Stimulated activated CD4-positive, alpha-beta T cell treated with anti-CD3 and anti-CD28 coated beads, Interleukin-2, amount 100 ng/mL, for 4 hours (primary cell): ENCODE measurements at regions not wholly inside any gene's neighbourhood (a gene's known extent, or its start where the extent isn't known, plus 50 kb on each side); places are given as distances from the start of the nearest gene placed in this dataset.

Experiments used
- DNase-seq: peaks from one replicate; pipeline ENCODE4 v3.0.0-alpha.2; 2020; ENCODE audit warnings: low read depth

DNA sequence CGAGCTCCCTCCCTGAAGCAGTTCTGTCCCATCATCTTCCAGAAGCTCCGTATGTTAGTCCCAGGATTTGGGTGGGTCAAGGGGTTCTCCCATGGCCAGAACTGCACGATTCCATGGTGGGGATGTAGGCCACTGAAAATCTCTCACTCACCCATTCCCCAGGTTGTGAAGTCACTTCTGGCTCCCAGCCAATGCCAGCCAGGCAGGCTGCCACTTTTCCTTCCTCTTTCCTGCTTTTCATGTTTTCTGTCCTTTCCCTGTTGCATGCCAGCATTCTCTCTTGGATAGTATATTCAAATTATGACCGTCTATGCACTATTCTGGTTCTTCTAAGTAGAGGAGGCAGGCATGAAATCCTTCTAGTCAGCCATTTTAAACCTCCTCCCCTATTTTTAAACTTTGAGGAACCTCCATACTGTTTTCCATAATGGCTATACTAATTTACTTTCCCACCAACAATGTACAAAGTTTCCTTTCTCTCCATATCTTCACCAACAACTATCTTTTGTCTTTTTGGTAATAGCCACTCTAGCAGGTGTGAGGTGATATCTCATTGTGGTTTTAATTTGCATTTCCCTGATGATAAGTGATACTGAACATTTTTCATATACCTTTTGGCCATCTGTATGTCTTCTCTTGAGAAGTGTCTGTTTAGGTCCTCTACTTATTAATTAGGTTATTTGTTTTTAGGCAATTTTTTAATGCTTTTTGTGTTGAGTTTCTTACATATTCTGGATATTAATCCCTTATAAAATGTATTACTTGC, 182.1 kb upstream of the TET2 start:
- DNase-seq: no peak

DNA sequence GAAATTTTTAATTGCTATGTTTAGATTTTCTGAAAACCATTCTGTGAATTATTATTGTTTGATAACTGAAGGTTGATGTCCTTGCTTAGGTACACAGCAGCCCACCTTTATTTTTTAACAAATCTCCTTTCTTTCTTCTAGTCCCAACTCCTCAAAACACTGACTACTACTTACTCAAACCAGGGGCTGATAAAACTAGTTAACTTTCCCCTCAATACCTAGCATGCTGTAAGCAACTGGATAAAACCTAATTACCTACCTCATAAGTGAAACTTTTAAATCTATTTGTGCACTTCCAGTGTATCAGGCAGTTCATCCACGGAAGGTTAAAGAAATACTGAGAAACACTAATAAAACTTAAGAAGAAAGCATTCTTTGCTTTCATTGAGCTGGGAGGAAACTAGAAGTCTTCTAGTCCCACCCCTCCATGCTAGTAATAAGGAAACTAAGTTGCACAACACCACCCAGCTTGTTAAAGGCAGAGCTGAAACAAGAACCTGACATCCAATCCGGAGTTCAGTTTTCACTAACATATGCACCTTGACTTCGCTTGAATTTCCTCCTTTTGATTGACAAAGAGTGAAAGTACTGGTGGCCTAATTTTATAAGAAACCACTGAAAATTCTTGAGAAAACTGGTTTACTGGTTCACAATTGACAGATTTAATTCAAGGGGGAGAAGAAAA, 180.2 kb upstream of the TET2 start:
- DNase-seq: no peak

DNA sequence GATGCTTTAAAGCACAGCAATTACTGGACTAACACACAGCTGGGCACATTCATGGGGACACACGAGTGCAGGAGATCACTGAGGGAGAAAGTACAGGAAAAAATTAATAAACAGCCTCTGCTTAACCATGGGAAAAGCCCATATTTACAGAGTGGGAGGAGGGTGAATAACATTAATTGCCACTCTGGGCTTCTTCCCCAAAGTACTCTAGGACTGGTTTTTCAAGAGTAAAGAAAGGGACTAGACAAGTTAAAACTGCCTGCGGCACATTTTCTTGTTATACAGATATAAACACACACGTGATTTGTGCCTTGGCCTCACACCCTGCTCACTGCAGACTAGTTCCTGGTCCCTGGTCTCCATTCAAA, 179.7 kb upstream of the TET2 start:
- DNase-seq: no peak

DNA sequence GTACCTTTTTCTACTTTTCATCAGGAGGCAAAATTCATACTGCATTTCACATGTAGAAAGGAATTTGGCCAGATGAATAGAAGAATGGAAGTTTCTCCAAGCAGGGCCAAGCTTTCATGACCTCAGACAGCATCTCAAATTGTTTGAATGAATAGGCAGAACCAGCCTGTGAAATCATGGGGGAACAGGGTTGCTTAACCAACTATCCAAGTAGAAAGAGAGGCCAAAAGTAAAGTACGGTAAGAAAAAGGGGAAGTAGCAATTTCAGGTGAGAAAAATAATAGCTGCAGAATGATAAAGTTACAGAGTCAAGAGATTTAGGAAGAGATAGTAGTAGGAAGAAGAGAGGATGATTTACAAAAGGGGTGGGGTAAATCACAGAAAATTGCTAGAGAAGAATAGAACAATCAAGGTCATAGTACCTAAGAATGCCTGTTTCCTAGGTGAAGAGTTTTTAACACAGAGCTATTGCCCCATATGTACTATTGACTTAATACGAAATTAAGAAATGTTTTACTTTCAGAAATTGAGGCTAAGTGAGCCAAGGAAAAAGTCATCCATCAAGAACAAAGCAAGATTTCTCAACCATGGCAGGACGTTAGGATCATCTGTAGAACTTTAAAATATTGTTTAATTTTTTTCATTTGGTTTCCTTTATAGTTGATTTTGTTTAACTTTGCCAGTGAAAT, 177.1 kb upstream of the TET2 start:
- no peak for DNase-seq

DNA sequence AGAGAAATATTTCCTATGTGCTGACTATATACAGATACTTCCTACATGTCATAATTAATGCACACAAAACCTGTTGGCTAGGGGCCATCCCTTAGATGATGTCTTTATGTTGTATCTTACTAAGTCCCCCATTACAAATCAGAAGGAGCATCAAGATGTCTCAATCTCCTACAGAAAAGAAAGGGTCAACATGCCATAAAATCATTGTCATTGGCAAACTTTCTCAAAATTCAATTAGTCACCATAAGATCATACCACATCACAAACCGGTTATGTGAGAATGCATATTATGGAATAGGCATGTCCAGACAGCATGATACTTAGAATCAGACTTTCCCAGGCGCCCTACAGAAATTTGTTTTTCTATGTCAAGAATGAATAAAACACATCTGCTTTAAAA, 175.2 kb upstream of the TET2 start:
- DNase-seq: no peak

DNA sequence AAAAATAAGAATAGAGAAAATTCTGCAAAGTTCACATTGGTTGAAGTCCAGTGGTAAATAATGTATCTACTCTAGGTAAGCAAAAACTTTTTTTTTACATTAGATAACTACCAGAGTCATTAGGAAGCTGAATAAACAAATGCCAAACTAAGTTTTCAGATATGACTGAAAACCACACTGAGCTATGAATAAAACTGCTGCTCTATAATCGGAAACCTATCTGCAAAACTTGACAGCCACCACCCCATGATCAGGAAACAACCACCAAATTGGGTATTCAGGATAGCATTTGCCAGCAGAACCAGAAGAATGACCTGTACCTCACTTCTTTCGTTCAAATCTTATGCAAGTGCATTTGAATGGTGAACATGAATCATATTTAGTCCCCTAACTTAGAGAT, 173.0 kb upstream of the TET2 start:
- DNase-seq: no peak

DNA sequence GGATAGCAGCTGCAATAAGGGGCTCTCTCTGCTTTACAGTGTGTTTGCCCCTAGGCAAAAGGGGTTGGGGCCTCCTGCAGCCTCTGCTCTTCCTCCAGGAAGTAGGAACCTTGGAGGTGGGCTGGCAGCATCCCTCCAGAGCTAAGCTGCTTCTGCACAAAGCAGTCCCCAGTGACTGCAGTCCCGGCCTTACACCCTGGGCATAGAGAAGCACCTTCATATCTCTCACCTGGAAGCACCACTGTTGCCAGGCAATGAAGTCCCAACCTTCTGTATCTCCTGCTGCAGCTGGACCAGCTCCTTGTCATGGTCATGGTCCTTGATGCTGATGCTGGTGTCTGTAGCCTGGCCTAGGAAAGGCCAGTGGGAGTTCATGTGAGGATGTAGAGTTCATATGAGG, 171.1 kb upstream of the TET2 start:
- DNase-seq: no peak

DNA sequence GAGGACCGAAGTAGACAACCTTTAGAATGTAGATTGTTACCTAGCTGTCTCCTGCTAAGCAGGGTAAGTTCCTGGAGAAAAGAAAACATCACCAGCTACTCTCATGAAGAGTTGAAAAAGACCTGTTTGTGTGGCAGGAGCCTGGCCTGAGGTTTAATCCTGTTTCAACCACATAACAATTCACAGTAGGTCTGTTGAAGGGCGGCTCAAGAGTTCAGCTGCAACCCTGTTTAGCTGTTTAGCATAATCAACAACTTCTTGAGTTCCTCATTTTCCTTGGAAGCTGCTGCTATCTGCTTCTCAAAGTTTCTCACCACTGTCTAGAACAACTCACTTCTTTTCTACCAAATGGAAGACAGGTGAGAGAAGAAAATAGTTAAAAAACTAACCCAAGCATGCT, 170.4 kb upstream of the TET2 start:
- DNase-seq: no peak

DNA sequence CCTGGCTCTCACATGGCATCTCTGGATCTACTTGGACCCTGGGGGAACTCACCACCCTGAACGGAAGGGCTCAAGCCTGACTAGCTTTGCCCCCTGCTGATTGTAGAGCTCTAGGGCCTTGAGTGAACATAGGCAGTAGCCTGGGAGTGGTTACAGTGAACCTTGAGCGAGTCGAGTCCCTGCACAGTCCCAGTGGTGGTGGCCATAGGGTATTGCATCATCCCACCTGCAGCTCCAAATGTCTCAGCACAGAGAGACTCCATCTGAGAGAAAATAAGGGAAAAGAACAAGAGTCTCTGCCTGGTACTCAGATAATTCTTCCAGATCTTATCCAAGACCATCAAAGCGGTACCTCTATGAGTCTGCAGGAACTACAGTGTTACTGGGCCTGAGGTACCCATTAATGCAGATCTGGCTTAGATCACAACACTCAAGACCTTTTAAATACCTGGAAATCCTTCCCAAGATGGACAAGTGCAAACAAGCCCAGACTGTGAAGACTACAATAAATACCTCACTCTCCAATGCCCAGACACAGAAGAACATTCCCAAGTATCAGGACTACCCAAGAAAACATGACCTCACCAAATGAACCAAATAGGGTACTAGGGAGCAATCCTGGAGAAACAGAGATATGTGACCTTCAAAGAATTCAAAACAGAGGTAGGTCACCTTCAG, 167.5 kb upstream of the TET2 start:
- no peak for DNase-seq

DNA sequence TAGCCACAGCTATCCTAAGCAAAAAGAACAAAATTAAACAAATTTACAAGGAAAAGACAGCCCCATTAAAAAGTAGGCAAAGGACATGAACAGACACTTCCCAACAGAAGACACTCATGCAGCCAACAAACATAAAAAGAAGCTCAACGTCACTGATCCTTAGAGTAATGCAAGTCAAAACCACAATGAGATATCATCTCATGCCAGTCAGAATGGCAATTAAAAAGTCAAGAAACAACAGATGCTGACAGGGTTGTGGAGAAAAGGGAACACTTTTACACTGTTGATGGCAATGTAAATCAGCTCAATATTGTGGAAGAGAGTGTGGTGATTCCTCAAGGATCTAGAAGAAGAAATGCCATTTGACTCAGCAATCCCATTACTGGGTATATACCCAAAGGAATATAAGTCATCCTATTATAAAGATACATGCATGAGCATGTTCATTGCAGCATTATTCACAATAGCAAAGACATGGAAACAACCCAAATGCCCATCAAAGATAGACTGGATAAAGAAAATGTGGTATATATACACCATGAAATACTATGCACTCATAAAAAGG, 163.0 kb upstream of the TET2 start:
- no peak for DNase-seq

DNA sequence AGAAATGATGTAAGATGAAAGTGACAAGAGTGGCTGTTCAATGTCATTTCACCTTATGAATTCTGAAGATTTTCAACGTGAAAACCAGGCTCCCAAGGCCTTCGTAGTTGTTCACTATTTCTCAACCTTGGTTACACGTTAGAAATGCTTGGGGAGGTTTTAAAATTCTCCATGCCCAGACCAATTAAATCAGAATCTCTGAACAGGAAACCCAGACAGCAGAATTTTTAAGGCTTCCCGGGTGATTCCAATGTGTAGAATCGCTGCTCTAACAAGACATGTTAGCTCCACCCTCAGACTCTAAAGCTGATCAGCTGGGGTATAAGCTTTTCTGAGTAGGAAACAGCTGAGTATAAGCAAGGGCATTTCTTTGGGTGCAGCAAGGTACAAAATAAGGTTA, 160.4 kb upstream of the TET2 start:
- DNase-seq: no peak

DNA sequence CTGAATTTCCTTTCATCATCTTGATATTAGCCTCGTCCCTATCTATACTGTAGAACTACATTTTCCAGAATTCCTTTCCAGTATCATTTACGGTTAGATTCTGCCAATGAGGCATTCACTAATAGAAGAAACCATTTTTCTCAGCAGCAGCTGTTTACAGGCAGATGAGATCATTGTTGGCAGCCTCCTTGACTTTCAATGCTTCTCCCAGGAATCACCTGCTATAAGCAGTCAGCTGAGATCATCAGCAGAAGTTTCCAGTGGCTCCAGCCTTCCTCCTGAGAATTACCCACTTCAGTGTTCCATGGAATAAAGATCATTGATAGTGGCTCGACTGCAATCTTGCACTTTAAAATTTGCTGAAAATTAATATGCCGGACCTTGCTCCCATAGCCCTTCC, 157.3 kb upstream of the TET2 start:
- no peak for DNase-seq

DNA sequence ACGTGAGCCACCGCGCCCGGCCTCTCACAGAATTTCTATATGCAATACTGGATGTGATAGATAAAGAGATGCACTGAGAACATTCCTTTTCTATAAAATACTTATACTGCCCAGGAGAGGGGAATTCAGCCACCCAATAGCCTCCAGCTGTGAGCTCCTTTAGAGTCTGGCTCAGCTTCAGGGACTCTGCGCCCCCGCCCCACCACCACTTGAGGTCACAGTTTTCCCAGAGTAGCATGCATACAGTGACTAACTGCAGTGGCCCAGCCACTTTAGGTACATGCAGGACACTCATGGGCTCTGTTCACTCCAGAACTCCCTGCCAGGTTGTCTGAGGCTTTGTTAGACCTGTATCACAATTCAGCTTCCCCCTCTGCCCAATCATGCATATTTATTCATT, 144.4 kb upstream of the TET2 start:
- no peak for DNase-seq

DNA sequence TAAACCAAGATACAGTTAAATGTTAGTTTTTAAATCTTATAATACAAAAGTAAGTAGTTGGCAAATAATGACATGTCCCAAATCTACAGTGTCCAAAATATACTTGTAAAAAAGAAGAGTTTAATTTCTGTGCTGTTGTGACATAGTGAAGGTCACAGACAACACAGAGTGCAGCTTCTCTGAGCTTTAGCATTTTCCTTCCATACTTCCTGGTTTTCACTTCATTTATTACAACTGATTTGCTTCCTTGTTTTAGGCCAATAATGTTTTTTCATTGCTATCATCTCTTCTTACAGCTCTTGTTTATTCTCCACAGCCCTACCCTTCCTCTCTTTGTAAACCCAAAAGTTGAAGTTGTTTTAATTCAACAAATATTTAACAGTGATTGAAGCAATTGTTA, 132.4 kb upstream of the TET2 start:
- DNase-seq: no peak

DNA sequence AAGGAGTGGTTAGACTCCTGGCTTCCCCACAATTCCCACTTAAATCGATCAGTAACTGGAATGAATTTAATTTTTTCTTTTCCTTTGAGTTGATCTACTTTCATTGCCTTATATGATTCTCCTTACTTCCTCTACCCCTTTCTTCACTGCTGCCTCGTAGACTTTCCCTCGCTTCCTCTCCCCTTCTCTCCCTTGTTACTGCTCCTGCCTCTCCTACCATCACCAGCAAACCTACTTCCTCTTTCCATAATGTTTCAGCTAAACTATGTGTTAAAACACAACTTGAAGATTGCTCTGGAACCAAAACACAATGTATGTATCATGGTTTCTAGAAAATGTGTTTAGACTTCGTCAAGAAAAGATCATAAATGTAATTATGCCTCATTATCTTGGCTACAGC, 132.0 kb upstream of the TET2 start:
- DNase-seq: no peak

DNA sequence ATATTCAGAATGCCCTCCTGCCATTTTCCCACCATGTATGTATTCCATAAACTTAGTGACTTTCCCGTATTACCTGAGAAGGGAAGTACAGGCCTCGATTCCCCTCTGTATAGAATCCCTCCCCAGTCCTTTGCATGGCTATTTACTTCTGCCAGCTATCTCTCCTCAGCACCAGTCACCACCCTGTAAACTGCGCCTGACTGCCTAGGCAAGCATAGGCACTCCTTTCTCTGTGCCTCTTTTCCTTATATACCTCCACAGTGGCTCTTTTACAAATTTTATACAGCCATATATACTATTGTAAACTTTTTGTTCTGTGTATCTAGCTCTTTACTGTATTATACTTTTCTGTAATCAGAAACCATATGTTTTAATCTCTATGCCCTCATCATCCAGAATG, 130.9 kb upstream of the TET2 start:
- DNase-seq: no peak

DNA sequence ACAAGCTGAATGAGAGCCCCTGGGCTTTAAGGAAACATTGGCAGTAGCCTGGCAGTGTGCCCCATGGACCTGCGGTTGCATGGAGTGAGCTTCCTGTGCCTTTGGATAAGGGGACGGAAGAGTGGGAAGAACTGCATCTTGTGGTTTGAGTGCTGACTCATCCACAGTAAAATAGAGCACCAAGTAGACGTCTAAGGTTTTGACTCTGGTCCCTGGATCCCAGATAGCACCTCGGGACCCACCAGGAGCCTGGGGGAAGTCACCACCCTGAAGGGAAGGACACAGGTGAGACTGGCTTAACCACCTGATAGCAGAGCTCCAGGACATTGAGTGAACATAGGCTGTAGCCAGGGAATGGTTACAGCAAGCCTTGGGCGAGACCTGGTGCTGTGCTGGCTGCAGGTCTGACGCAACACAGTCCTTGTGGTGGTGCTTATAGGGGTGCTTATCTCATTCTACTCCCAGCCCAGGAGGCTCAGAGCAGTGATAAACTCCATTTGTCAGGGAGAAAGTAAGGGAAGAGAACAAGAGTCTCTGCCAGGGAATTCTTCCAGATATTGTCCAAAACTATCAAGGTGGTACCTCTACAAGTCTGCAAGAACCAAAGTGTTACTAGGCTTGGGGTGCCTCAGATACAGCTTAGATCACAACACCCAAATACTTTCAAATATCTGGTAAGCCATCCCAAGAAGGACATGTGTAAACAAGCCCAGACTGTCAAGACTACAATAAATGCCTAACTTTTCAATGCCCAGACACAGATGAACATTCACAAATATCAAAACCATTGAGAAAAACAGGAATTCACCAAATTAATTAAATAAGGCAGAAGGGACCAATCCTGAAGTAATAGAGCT, 123.6 kb upstream of the TET2 start:
- DNase-seq: no peak

DNA sequence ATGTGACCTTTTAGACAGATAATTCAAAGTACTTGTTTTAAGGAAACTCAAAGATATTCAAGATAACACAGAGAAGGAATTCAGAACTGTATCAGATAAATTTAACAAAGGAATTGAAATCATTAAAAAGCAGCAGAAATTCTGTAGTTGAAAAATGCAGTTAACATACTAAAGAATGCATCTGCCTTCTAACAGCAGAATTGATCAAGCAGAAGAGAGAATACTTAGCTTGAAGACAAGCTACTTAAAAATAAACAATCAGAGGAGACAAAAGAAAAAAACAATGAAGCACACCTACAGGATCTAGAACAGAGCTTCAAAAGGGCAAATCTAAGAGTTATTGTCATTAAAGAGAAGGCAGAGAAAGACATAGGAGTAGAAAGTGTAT, 123.0 kb upstream of the TET2 start:
- DNase-seq: no peak

DNA sequence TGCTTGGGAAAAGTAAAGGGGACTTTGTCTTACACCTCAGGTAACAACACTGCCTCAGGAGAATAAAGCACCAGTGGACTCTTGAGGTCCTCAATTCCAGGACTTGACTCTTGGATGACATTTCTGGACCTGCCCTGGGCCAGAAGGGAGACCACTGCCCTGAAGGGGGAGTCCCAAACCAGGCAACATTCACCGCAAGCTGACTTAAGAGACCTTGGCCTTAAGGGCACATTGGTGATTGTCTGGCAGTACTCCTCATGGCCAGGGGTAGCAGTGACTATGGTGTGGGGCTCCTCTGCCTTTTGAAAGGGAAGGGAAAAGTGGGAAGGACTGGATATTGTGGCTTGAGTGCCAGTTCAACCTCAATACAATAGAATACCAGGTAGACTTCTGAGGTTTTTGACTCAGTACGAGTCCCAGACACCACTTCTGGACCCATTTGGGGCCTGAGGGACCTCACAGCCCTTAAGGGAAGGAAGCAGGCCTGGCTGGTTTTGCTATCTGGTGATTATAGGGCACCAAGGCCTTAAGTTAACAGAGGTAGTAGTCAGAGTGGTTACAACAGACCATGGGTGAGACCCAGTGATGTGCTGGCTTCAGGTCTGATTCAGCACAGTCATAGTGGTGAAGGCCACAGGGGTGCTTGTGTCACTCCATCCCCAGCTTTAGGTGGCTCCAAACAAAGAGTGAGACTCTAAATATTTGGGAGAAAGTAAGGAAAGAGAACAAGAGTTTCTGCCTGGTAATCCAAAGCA, 121.2 kb upstream of the TET2 start:
- no peak for DNase-seq

DNA sequence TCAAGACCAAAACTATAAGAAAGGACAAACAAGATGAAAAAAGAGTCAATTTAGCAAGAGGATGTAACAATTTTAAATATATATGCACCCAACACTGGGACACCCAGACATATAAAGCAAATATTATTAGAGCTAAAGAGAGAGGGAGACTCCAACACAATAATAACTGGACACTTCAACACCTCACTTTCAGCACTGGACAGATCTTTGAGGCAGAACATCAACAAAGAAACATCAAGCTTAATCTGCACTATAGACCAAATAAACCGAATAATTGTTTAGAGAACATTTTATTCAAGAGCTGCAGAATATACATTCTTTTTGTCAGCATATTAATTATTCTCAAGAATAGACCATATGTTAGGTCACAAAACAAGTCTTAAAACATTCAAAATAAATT, 109.7 kb upstream of the TET2 start:
- no peak for DNase-seq

DNA sequence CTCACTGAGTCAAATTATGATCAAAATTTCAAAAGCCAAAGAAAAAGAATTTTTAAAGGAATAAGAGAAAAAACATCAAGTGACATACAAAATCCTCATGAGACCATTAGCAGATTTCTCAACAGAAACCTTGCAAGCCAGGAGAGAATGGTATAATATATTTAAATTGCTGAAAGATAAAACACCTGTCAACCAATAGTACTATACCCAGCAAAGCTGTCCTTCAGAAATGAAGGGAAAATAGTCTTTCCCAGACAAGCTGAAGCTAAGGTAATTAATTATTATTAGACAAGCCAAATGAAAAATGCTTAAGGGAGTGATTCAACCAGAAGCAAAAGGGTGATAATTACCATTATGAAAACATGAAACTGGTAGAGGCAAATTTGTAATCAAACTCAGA, 104.2 kb upstream of the TET2 start:
- no peak for DNase-seq
